Hepatocyte (in vitro differentiated cells): ENCODE measurements at regions not wholly inside any gene's neighbourhood (a gene's known extent, or its start where the extent isn't known, plus 50 kb on each side); places are given as distances from the start of the nearest gene placed in this dataset.

ENCODE experiments used
- EZH2 ChIP-seq: fragments of 200-600 bp; sonication (generic); IDR thresholded peaks from 2 replicates; pipeline ENCODE4 v1.6.1; 2016; ENCODE audit warnings: antibody characterized with exemption, mild to moderate bottlenecking, borderline replicate concordance
- EZH2phosphoT487 ChIP-seq: fragments of 200-600 bp; sonication (generic); IDR thresholded peaks from one replicate; pipeline ENCODE4 v1.6.1; 2018; ENCODE audit warnings: antibody characterized with exemption, mild to moderate bottlenecking, low read depth, moderate library complexity; ENCODE audit not compliant: unreplicated experiment, severe bottlenecking
- TF ChIP-seq, protein P1 (sequence below): fragments of 200-600 bp; sonication (generic); IDR thresholded peaks from 2 replicates; pipeline ENCODE4 v1.5.1; 2016; ENCODE audit warnings: antibody characterized with exemption, mild to moderate bottlenecking; ENCODE audit not compliant: poor library complexity

DNA sequence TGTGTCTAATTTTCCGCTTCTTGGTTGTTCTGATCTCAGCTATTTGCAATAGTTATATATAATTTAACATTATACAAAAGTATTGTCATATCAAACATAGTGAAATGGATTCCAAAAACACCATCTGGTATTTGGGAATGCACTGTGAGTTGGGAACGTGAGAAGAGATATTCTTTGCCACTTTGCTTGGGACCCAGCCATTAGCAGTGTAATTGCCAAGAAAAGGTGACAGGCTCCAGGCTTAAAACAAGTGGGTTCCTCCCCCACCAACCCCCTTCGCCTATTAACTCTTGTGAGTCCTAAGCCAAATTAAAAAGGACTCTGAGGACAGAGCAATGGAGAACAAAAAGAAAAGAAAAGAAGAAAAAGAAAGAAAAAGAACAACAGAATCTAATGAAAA is 186.7 kb upstream of the NFIA start:
- TF ChIP-seq, protein P1, sequence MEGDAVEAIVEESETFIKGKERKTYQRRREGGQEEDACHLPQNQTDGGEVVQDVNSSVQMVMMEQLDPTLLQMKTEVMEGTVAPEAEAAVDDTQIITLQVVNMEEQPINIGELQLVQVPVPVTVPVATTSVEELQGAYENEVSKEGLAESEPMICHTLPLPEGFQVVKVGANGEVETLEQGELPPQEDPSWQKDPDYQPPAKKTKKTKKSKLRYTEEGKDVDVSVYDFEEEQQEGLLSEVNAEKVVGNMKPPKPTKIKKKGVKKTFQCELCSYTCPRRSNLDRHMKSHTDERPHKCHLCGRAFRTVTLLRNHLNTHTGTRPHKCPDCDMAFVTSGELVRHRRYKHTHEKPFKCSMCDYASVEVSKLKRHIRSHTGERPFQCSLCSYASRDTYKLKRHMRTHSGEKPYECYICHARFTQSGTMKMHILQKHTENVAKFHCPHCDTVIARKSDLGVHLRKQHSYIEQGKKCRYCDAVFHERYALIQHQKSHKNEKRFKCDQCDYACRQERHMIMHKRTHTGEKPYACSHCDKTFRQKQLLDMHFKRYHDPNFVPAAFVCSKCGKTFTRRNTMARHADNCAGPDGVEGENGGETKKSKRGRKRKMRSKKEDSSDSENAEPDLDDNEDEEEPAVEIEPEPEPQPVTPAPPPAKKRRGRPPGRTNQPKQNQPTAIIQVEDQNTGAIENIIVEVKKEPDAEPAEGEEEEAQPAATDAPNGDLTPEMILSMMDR, result no peak
- TF ChIP-seq EZH2phosphoT487 (no peak), EZH2 (no peak)
